H1 (cell line): ENCODE measurements at regions not wholly inside any gene's neighbourhood (a gene's known extent, or its start where the extent isn't known, plus 50 kb on each side); places are given as distances from the start of the nearest gene placed in this dataset.

Source experiments
- CTCF ChIA-PET: fragments of 300-600 bp; sonication (Branson Sonifier 250); formaldehyde crosslinking; loops from one replicate; lab custom pipeline; 2021; ENCODE audit not compliant: partially characterized antibody; lab: Charles Lee
- POLR2A ChIA-PET: fragments of 300-600 bp; sonication (Branson Sonifier 250); formaldehyde crosslinking; loops from one replicate; lab custom pipeline; 2021; ENCODE audit warnings: inconsistent platforms; ENCODE audit not compliant: partially characterized antibody; lab: Charles Lee
- DNase-seq, 2 experiments: peaks; one replicate each; pipeline versions ENCODE4 v3.0.0 to v3.0.0-alpha.2; 2010 to 2022; ENCODE audit warnings: low spot score in 2 of 2, low read depth in 1 of 2, mixed read lengths in 1 of 2
- FAIRE-seq: peaks from 2 replicates; lab custom pipeline; 2011; peaks lifted over from hg19 to GRCh38; lab: Jason Lieb, UNC
- H2AFZ ChIP-seq: 2 replicates; pipeline ENCODE4 v1.8.1; 2012; ENCODE audit warnings: low read length, inconsistent platforms
- H2AK5ac ChIP-seq: 2 replicates; pipeline ENCODE4 v1.6.1; 2013; ENCODE audit warnings: low read depth, low read length
- H2BK120ac ChIP-seq: replicated peaks from 2 replicates; pipeline ENCODE3; 2013; ENCODE audit warnings: low read depth, low read length, inconsistent platforms
- H2BK12ac ChIP-seq: 2 replicates; pipeline ENCODE4 v1.6.1; 2013; ENCODE audit warnings: low read depth, low read length
- H2BK15ac ChIP-seq: 2 replicates; pipeline ENCODE4 v1.6.1; 2013; ENCODE audit warnings: low read length
- H2BK20ac ChIP-seq: 2 replicates; pipeline ENCODE4 v1.6.1; 2013; ENCODE audit warnings: low read length
- H2BK5ac ChIP-seq: 2 replicates; pipeline ENCODE4 v1.6.1; 2013; ENCODE audit warnings: low read depth, low read length
- H3K14ac ChIP-seq: 2 replicates; pipeline ENCODE4 v1.6.1; 2013; ENCODE audit warnings: inconsistent platforms; ENCODE audit not compliant: insufficient read length
- H3K18ac ChIP-seq: 2 replicates; pipeline ENCODE4 v1.6.1; 2013; ENCODE audit warnings: low read length; ENCODE audit errors: extremely low read depth
- H3K23ac ChIP-seq: 2 replicates; pipeline ENCODE4 v1.6.1; 2013; ENCODE audit warnings: inconsistent platforms; ENCODE audit not compliant: insufficient read length
- H3K23me2 ChIP-seq: 2 replicates; pipeline ENCODE4 v1.6.1; 2013; ENCODE audit warnings: low read depth, low read length
- H3K27ac ChIP-seq: 2 replicates; pipeline ENCODE4 v1.6.1; 2011; ENCODE audit warnings: low read depth, low read length, inconsistent platforms
- H3K27me3 ChIP-seq, 4 experiments: replicated peaks in 1 of 4; 1 replicate in 1 of 4; 2 replicates in 3 of 4; pipeline versions ENCODE4 v1.6.1 to v1.8.1; 2011 to 2013; ENCODE audit warnings: low read length in 3 of 4, mild to moderate bottlenecking in 3 of 4, inconsistent platforms in 2 of 4, mixed read lengths in 2 of 4, moderate library complexity in 1 of 4; ENCODE audit not compliant: control insufficient read depth in 3 of 4, insufficient read depth in 3 of 4; ENCODE audit errors: extremely low read depth in 1 of 4
- H3K36me3 ChIP-seq, 4 experiments: 2 replicates each; pipeline versions ENCODE4 v1.6.1 to v1.8.1; 2011 to 2013; ENCODE audit warnings: mild to moderate bottlenecking in 4 of 4, low read length in 3 of 4, moderate library complexity in 2 of 4, control low read depth in 1 of 4, inconsistent platforms in 1 of 4; ENCODE audit not compliant: insufficient read depth in 4 of 4, control insufficient read depth in 2 of 4
- H3K4ac ChIP-seq: replicated peaks from 2 replicates; pipeline ENCODE3; 2013; ENCODE audit warnings: low read length, low read depth, mixed read lengths, inconsistent platforms; ENCODE audit not compliant: insufficient read length
- H3K4me1 ChIP-seq, 4 experiments: replicated peaks in 1 of 4; 1 replicate in 1 of 4; 2 replicates in 3 of 4; pipeline versions ENCODE4 v1.6.1 to v1.8.1; 2011 to 2013; ENCODE audit warnings: low read length in 3 of 4, inconsistent platforms in 2 of 4, mixed read lengths in 1 of 4; ENCODE audit not compliant: insufficient read depth in 4 of 4, control insufficient read depth in 3 of 4
- H3K4me2 ChIP-seq, 2 experiments: 2 replicates each; pipeline versions ENCODE4 v1.6.1 to v1.8.1; 2011 to 2013; ENCODE audit warnings: low read depth in 2 of 2, low read length in 2 of 2, control low read depth in 1 of 2, inconsistent platforms in 1 of 2, mild to moderate bottlenecking in 1 of 2; ENCODE audit not compliant: insufficient read depth in 1 of 2
- H3K4me3 ChIP-seq, 4 experiments: fragments of 200-600, 300-600 bp in 1 of 4; sonication (generic), shearing (Covaris generic), sonication (Bioruptor Twin) in 1 of 4; 2 replicates each; pipeline versions ENCODE4 v1.5.1 to v1.8.1; 2011 to 2016; ENCODE audit warnings: low read length in 4 of 4, low read depth in 3 of 4, control low read depth in 2 of 4, inconsistent platforms in 2 of 4, mild to moderate bottlenecking in 2 of 4, mixed read lengths in 1 of 4, moderate library complexity in 1 of 4; ENCODE audit not compliant: insufficient read depth in 2 of 4; ENCODE audit errors: extremely low read depth in 1 of 4
- H3K56ac ChIP-seq: replicated peaks from 2 replicates; pipeline ENCODE3; 2013; ENCODE audit warnings: low read depth, mild to moderate bottlenecking, mixed read lengths, low read length, inconsistent platforms; ENCODE audit not compliant: insufficient read length
- H3K79me1 ChIP-seq: 2 replicates; pipeline ENCODE4 v1.6.1; 2013; ENCODE audit warnings: low read depth, low read length, control low read depth
- H3K79me2 ChIP-seq, 2 experiments: 2 replicates each; pipeline versions ENCODE4 v1.6.1 to v1.8.1; 2012 to 2013; ENCODE audit warnings: low read length in 2 of 2, mild to moderate bottlenecking in 2 of 2, inconsistent platforms in 1 of 2; ENCODE audit not compliant: insufficient read depth in 2 of 2, control insufficient read depth in 1 of 2
- H3K9ac ChIP-seq, 4 experiments: replicated peaks in 1 of 4; 1 replicate in 1 of 4; 2 replicates in 3 of 4; pipeline versions ENCODE4 v1.6.1 to v1.8.1; 2011 to 2013; ENCODE audit warnings: low read depth in 3 of 4, low read length in 3 of 4, control low read depth in 2 of 4, mild to moderate bottlenecking in 2 of 4, moderate library complexity in 2 of 4, inconsistent platforms in 1 of 4; ENCODE audit errors: extremely low read depth in 1 of 4
- H3K9me3 ChIP-seq, 2 experiments: 2 replicates each; pipeline versions ENCODE4 v1.6.1 to v1.8.1; 2012 to 2013; ENCODE audit warnings: mild to moderate bottlenecking in 2 of 2, moderate library complexity in 2 of 2, control low read depth in 1 of 2, inconsistent platforms in 1 of 2, low read depth in 1 of 2, low read length in 1 of 2, mixed read lengths in 1 of 2; ENCODE audit not compliant: insufficient read depth in 2 of 2
- H4K20me1 ChIP-seq, 2 experiments: replicated peaks in 1 of 2; 2 replicates each; pipeline versions ENCODE3 to v1.8.1; 2011 to 2013; ENCODE audit warnings: inconsistent platforms in 2 of 2, low read length in 2 of 2, mild to moderate bottlenecking in 1 of 2; ENCODE audit not compliant: insufficient read depth in 2 of 2, control insufficient read depth in 1 of 2
- H4K5ac ChIP-seq: 2 replicates; pipeline ENCODE4 v1.6.1; 2013; ENCODE audit warnings: low read length, low read depth, mixed read lengths, inconsistent platforms; ENCODE audit not compliant: insufficient read length
- H4K8ac ChIP-seq: 2 replicates; pipeline ENCODE4 v1.8.0; 2013; ENCODE audit warnings: mild to moderate bottlenecking, moderate library complexity, low read length, inconsistent platforms; ENCODE audit not compliant: insufficient read depth; ENCODE audit errors: extremely low read depth
- H4K91ac ChIP-seq: replicated peaks from 2 replicates; pipeline ENCODE3; 2013; ENCODE audit warnings: low read length, mixed read lengths, inconsistent platforms; ENCODE audit not compliant: insufficient read length
- TAF1 ChIP-seq: IDR thresholded peaks from 2 replicates; pipeline ENCODE4 v1.6.1; 2011; ENCODE audit warnings: mild to moderate bottlenecking, low read depth, low read length
- WGBS, 2 experiments: shearing (Covaris generic) in 1 of 2; methylation state at CpG; one replicate each; pipeline versions ENCODE4 v1.1.6 to v1.1.7; 2013 to 2015; ENCODE audit warnings: low lambda C conversion rate in 2 of 2, mixed read lengths in 2 of 2, inconsistent platforms in 1 of 2, low coverage in 1 of 2, missing lambda C conversion rate in 1 of 2; ENCODE audit not compliant: insufficient replicate concordance in 2 of 2, insufficient coverage in 1 of 2, insufficient read length in 1 of 2; ENCODE audit errors: extremely low coverage in 1 of 2, missing lambda C conversion rate in 1 of 2; 5-methylcytosine and 5-hydroxymethylcytosine counted together

- ChIA-PET POLR2A (no interaction called here), CTCF (interaction anchor here (0.8 kb wide), 1 partner anchor 18 kb away, joined by 3 read pairs; no protein-coding TSS in a partner anchor)
- no peak overlapping the region for H3K14ac ChIP-seq
- H3K56ac ChIP-seq: no peak overlapping the region
- H4K5ac ChIP-seq: no peak overlapping the region
- no peaks in the 10 kb centered on the region for H3K79me1 ChIP-seq
- no peaks in the 10 kb centered on the region for H3K23me2 ChIP-seq
- no peak overlapping the region for H3K4me3 ChIP-seq
- H2BK20ac ChIP-seq: no peak overlapping the region
- no peak overlapping the region for H3K23ac ChIP-seq
- H4K91ac ChIP-seq: no peak overlapping the region
- H3K27me3 ChIP-seq: no peaks in the 10 kb centered on the region
- H3K18ac ChIP-seq: no peak overlapping the region
- DNase-seq (no peak), FAIRE-seq (no peak)
- no peak overlapping the region for H3K4ac ChIP-seq
- H3K79me2 ChIP-seq: no peaks in the 10 kb centered on the region
- no peak overlapping the region for H3K27ac ChIP-seq
- H3K36me3 ChIP-seq: no peaks in the 10 kb centered on the region
- H2AK5ac ChIP-seq: no peak overlapping the region
- H4K8ac ChIP-seq: no peak overlapping the region
- no peak overlapping the region for H3K4me2 ChIP-seq
- no peak overlapping the region for H3K9ac ChIP-seq
- 85% methylated on average over 3 of the region's 3 CpGs; no CpG with 5 or more reads in 1 of the 2 experiments for WGBS, 2 experiments
- no peak overlapping the region for H2BK120ac ChIP-seq
- no peak overlapping the region for H2AFZ ChIP-seq
- no peak overlapping the region for H2BK15ac ChIP-seq
- H3K9me3 ChIP-seq: no peaks in the 10 kb centered on the region
- no peaks in the 10 kb centered on the region for H4K20me1 ChIP-seq
- H2BK5ac ChIP-seq: no peak overlapping the region
- no peak for TF ChIP-seq TAF1
- H2BK12ac ChIP-seq: no peak overlapping the region
- peaks cover 0 to 10% (median under 1%) of the 10 kb centered on the region in 4 experiments; a peak in 2 of 7 replicates for H3K4me1 ChIP-seq
These were observed 212.7 kb upstream of the FOXA2 start for GRCh38 chr20:22797103-22797502.
